ENCODE measurements at regions not wholly inside any gene's neighbourhood (a gene's known extent, or its start where the extent isn't known, plus 50 kb on each side); places are given as distances from the start of the nearest gene placed in this dataset.

GRCh38 chr15:49715211-49715610 is 94.4 kb downstream of the DTWD1 start:
- TF ChIP-seq POLR2AphosphoS5 (IDR thresholded peaks at IDR 0.05) (no peak), EP300 (IDR thresholded peaks at IDR 0.05) (no peak)

All from sigmoid colon (tissue), 4 donors.